ENCODE measurements at regions not wholly inside any gene's neighbourhood (a gene's known extent, or its start where the extent isn't known, plus 50 kb on each side); places are given as distances from the start of the nearest gene placed in this dataset.

DNA sequence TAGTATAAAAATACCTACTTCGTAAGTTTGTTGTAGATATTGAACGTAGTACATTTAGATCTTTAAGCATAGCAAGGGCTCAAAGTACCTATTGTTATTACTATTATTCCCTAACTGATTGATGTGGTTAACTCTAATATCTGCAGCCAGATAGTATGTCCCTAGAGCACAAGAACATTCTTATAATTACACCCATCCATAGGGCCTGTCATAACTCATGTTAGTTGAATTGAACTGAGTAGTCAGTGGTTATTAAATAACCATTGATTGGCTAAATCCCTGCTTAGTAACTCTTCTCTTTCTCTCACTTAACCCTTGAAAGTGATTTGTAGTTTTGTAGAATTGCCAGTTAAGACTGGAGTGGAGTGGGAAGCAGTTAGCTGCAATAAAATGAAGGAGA, 207.5 kb upstream of the HS3ST5 start:
- WGBS (ENCODE audit: insufficient coverage, insufficient replicate concordance, low lambda C conversion rate, missing lambda C conversion rate), result 15% methylated on average over 2 of the region's 2 CpGs
- Histone ChIP-seq H3K4me1 (ENCODE audit: control insufficient read depth, insufficient read depth, low read length) (no peaks in the 10 kb centered on the region), H3K79me2 (ENCODE audit: control insufficient read depth, insufficient read depth, low read length) (no peaks in the 10 kb centered on the region), H3K4me3 (no peak overlapping the region), H4K20me1 (ENCODE audit: control insufficient read depth, insufficient read depth) (no peaks in the 10 kb centered on the region), H3K9ac (ENCODE audit: control insufficient read depth, insufficient read depth, low read length) (no peak overlapping the region), H2AFZ (ENCODE audit: control insufficient read depth, low read depth, low read length) (no peak overlapping the region), H3K27ac (ENCODE audit: control insufficient read depth, insufficient read depth) (no peak overlapping the region), H3K36me3 (ENCODE audit: control insufficient read depth in 2 of 2, insufficient read depth in 2 of 2, low read length in 1 of 2) (no peaks in the 10 kb centered on the region), H3K9me3 (replicated peaks; ENCODE audit: control insufficient read depth, insufficient read depth, low read length) (no peaks in the 10 kb centered on the region), H3K4me2 (ENCODE audit: control insufficient read depth, insufficient read depth) (no peak overlapping the region), H3K27me3 (replicated peaks in 1 of 2; ENCODE audit: control insufficient read depth in 2 of 2, insufficient read depth in 2 of 2, low read length in 1 of 2) (no peaks in the 10 kb centered on the region)
- BruUV-seq (replicated peaks), result no TSS peak
- in situ Hi-C loops (cut with MboI) (no loop called here), intact Hi-C loops (cut with micrococcal nuclease; ENCODE audit: unreplicated experiment) (no loop called here)
- DNase-seq (ENCODE audit: low read depth, low spot score) (no peak), FAIRE-seq (no peak), ATAC-seq (no peak)
- RAD21 ChIA-PET (ENCODE audit: unreplicated experiment), result no interaction called here
- SMC1A ChIA-PET (ENCODE audit: uncharacterized antibody, unreplicated experiment), result no interaction called here
- CTCF ChIA-PET, result no interaction called here
- POLR2A ChIA-PET, result no interaction called here
- no peak for TF ChIP-seq JUND (IDR thresholded peaks at IDR 0.05; ENCODE audit: low read depth, low read length)
- TF ChIP-seq HCFC1 (IDR thresholded peaks at IDR 0.05; ENCODE audit: low read length), result no peak
- no peak for TF ChIP-seq TCF12 (IDR thresholded peaks at IDR 0.05; ENCODE audit: low read depth, low read length)
- TF ChIP-seq, protein P1, sequence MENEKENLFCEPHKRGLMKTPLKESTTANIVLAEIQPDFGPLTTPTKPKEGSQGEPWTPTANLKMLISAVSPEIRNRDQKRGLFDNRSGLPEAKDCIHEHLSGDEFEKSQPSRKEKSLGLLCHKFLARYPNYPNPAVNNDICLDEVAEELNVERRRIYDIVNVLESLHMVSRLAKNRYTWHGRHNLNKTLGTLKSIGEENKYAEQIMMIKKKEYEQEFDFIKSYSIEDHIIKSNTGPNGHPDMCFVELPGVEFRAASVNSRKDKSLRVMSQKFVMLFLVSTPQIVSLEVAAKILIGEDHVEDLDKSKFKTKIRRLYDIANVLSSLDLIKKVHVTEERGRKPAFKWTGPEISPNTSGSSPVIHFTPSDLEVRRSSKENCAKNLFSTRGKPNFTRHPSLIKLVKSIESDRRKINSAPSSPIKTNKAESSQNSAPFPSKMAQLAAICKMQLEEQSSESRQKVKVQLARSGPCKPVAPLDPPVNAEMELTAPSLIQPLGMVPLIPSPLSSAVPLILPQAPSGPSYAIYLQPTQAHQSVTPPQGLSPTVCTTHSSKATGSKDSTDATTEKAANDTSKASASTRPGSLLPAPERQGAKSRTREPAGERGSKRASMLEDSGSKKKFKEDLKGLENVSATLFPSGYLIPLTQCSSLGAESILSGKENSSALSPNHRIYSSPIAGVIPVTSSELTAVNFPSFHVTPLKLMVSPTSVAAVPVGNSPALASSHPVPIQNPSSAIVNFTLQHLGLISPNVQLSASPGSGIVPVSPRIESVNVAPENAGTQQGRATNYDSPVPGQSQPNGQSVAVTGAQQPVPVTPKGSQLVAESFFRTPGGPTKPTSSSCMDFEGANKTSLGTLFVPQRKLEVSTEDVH (IDR thresholded peaks at IDR 0.05; ENCODE audit: low read depth, partially characterized antibody), result no peak
- no peak for TF ChIP-seq ZNF207 (IDR thresholded peaks at IDR 0.05; ENCODE audit: borderline replicate concordance)
- TF ChIP-seq, protein P2, sequence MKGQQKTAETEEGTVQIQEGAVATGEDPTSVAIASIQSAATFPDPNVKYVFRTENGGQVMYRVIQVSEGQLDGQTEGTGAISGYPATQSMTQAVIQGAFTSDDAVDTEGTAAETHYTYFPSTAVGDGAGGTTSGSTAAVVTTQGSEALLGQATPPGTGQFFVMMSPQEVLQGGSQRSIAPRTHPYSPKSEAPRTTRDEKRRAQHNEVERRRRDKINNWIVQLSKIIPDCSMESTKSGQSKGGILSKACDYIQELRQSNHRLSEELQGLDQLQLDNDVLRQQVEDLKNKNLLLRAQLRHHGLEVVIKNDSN (IDR thresholded peaks at IDR 0.05; ENCODE audit: borderline replicate concordance, extremely low read length, insufficient read depth, low read depth, low read length), result no peak
- TF ChIP-seq, protein P3, sequence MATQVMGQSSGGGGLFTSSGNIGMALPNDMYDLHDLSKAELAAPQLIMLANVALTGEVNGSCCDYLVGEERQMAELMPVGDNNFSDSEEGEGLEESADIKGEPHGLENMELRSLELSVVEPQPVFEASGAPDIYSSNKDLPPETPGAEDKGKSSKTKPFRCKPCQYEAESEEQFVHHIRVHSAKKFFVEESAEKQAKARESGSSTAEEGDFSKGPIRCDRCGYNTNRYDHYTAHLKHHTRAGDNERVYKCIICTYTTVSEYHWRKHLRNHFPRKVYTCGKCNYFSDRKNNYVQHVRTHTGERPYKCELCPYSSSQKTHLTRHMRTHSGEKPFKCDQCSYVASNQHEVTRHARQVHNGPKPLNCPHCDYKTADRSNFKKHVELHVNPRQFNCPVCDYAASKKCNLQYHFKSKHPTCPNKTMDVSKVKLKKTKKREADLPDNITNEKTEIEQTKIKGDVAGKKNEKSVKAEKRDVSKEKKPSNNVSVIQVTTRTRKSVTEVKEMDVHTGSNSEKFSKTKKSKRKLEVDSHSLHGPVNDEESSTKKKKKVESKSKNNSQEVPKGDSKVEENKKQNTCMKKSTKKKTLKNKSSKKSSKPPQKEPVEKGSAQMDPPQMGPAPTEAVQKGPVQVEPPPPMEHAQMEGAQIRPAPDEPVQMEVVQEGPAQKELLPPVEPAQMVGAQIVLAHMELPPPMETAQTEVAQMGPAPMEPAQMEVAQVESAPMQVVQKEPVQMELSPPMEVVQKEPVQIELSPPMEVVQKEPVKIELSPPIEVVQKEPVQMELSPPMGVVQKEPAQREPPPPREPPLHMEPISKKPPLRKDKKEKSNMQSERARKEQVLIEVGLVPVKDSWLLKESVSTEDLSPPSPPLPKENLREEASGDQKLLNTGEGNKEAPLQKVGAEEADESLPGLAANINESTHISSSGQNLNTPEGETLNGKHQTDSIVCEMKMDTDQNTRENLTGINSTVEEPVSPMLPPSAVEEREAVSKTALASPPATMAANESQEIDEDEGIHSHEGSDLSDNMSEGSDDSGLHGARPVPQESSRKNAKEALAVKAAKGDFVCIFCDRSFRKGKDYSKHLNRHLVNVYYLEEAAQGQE (IDR thresholded peaks at IDR 0.05; ENCODE audit: low read depth, low read length), result no peak
- no peak for TF ChIP-seq NFYB (IDR thresholded peaks at IDR 0.05; ENCODE audit: insufficient read depth, low read depth, low read length)
- no peak for TF ChIP-seq ATF7 (IDR thresholded peaks at IDR 0.05; ENCODE audit: low read depth)
- no peak for TF ChIP-seq POLR2AphosphoS5 (IDR thresholded peaks at IDR 0.05; ENCODE audit: low read length)
- TF ChIP-seq CBX5 (IDR thresholded peaks at IDR 0.05; ENCODE audit: low read depth), result no peak
- no peak for TF ChIP-seq NR2C2 (IDR thresholded peaks at IDR 0.05; ENCODE audit: borderline replicate concordance, control insufficient read depth, insufficient read length, low read depth)
- TF ChIP-seq RB1 (IDR thresholded peaks at IDR 0.05; ENCODE audit: borderline replicate concordance), result no peak
- TF ChIP-seq, protein P4, sequence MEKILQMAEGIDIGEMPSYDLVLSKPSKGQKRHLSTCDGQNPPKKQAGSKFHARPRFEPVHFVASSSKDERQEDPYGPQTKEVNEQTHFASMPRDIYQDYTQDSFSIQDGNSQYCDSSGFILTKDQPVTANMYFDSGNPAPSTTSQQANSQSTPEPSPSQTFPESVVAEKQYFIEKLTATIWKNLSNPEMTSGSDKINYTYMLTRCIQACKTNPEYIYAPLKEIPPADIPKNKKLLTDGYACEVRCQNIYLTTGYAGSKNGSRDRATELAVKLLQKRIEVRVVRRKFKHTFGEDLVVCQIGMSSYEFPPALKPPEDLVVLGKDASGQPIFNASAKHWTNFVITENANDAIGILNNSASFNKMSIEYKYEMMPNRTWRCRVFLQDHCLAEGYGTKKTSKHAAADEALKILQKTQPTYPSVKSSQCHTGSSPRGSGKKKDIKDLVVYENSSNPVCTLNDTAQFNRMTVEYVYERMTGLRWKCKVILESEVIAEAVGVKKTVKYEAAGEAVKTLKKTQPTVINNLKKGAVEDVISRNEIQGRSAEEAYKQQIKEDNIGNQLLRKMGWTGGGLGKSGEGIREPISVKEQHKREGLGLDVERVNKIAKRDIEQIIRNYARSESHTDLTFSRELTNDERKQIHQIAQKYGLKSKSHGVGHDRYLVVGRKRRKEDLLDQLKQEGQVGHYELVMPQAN (conservative IDR thresholded peaks at IDR 0.05), result no peak
- TF ChIP-seq NFYA (IDR thresholded peaks at IDR 0.05; ENCODE audit: borderline replicate concordance, low read depth, low read length), result no peak
